ENCODE measurements at regions not wholly inside any gene's neighbourhood (a gene's known extent, or its start where the extent isn't known, plus 50 kb on each side); places are given as distances from the start of the nearest gene placed in this dataset.

DNA sequence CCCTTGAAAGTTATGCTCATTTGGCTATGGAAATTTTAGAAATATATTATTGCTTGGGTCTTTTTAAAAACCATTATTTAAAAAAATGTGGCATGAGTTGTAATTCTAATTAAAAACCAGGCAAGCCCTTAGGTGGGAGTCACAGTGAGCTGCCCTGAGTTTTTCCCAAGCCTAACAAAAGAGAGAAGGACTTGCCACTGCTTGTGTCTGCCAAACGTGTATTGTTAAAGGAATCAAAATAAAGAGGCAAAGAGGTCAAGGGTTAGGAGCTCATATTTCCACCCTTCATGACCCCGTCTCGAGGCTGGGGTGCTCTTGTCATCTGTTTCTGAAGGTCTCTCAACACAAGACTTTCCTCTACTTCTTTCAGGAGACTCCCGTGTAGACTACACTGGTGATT lies 321.1 kb downstream of the ZIC1 start:
- no peak for TF ChIP-seq POLR2A (IDR thresholded peaks at IDR 0.05)
- TF ChIP-seq, protein P1, sequence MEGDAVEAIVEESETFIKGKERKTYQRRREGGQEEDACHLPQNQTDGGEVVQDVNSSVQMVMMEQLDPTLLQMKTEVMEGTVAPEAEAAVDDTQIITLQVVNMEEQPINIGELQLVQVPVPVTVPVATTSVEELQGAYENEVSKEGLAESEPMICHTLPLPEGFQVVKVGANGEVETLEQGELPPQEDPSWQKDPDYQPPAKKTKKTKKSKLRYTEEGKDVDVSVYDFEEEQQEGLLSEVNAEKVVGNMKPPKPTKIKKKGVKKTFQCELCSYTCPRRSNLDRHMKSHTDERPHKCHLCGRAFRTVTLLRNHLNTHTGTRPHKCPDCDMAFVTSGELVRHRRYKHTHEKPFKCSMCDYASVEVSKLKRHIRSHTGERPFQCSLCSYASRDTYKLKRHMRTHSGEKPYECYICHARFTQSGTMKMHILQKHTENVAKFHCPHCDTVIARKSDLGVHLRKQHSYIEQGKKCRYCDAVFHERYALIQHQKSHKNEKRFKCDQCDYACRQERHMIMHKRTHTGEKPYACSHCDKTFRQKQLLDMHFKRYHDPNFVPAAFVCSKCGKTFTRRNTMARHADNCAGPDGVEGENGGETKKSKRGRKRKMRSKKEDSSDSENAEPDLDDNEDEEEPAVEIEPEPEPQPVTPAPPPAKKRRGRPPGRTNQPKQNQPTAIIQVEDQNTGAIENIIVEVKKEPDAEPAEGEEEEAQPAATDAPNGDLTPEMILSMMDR (IDR thresholded peaks at IDR 0.05), result no peak
